ENCODE measurements at regions not wholly inside any gene's neighbourhood (a gene's known extent, or its start where the extent isn't known, plus 50 kb on each side); places are given as distances from the start of the nearest gene placed in this dataset.

DNA sequence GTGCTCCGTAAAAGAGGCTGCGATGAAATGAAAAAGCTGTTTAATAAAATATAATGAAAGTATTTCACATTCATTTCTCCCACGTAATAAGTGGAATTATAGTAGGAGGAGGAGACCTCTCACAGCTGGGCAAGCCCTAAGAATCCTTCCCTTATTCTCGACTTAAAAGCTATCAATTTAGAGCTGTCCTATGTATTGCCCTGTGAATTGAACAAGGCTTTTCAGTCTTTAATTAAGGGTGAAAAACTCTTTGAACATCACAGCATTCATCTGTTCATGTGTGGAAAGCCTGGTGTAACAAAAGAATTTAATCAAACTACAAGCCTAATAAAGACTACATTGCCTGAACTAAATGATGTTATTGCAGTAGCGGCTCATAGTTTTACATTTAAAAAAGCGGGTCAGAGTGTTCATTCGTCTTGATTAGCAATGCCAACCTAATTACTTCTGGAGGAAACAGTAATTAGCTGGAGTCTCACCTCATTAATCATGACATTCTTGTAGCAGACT is 142.0 kb downstream of the ETNK1 start (continued):
- TF ChIP-seq NFE2L2 (IDR thresholded peaks at IDR 0.05; ENCODE audit: low read depth, low read length) (no peak), RAD21 (IDR thresholded peaks at IDR 0.05; ENCODE audit: low read length) (no peak)

DNA sequence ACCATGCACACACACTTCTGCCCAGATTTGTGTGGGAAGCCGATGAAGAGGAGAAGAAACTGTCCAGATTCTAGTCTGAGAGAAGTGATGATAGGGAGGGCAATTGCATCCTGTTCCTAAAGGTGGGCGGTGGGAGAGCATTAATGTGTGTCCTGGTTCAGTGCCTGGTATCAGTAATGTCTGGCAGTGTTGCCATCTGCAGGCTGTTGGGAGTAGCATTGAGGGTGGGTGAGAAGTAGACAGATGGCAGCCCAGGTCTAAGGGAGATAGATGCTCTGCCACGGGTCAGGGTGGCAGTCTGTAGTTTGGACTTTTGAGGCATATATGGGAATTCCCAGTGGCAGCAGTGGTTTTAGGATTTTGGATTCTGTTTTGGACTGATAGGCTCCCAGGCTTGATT is 156.4 kb downstream of the ETNK1 start:
- ChIA-PET POLR2A (ENCODE audit: unreplicated experiment) (no interaction called here), CTCF (no interaction called here)
- Histone ChIP-seq H4K5ac (ENCODE audit: low read depth, low read length) (no peak overlapping the region), H3K9me1 (ENCODE audit: insufficient read depth, low read length) (no peaks in the 10 kb centered on the region), H2AK5ac (ENCODE audit: low read depth, low read length) (no peak overlapping the region), H3K23ac (ENCODE audit: low read depth, low read length) (no peak overlapping the region), H3K4me2 (ENCODE audit: low read depth, low read length) (no peak overlapping the region), H3K14ac (replicated peaks; ENCODE audit: low read depth, low read length) (no peak overlapping the region), H3K9me3 (ENCODE audit: control insufficient read depth, insufficient read depth, low read length) (no peaks in the 10 kb centered on the region), H2AK9ac (replicated peaks; ENCODE audit: low read depth, low read length, poor library complexity) (no peak overlapping the region), H2BK20ac (ENCODE audit: low read depth, low read length) (no peak overlapping the region), H3K4ac (ENCODE audit: low read depth, low read length) (no peak overlapping the region), H3K4me1 (ENCODE audit: control insufficient read depth, insufficient read depth, low read length) (no peaks in the 10 kb centered on the region), H3K9ac (ENCODE audit: low read depth, low read length) (no peak overlapping the region), H4K20me1 (ENCODE audit: insufficient read depth, low read length) (no peaks in the 10 kb centered on the region), H3K36me3 (ENCODE audit: control insufficient read depth, insufficient read depth, low read length) (no peaks in the 10 kb centered on the region), H2AFZ (replicated peaks; ENCODE audit: low read length, poor library complexity) (no peak overlapping the region), H4K91ac (ENCODE audit: insufficient read depth, low read depth, low read length) (no peak overlapping the region), H3K18ac (ENCODE audit: low read depth, low read length) (no peak overlapping the region), H2BK15ac (ENCODE audit: low read depth, low read length) (no peak overlapping the region), H3K27ac (ENCODE audit: insufficient read depth, low read length) (no peak overlapping the region), H2BK5ac (ENCODE audit: low read depth, low read length, poor library complexity, severe bottlenecking) (no peak overlapping the region), H4K8ac (ENCODE audit: low read depth in 2 of 2, low read length in 2 of 2) (no peak overlapping the region), H3K79me1 (ENCODE audit: low read depth in 1 of 2, low read length in 2 of 2) (no peaks in the 10 kb centered on the region), H2BK120ac (ENCODE audit: low read depth, low read length) (no peak overlapping the region), H3K27me3 (ENCODE audit: control insufficient read depth, insufficient read depth, low read length) (no peaks in the 10 kb centered on the region), H3K56ac (ENCODE audit: extremely low read depth, insufficient read depth, low read length) (no peak overlapping the region), H3K4me3 (ENCODE audit: insufficient read depth, low read depth, low read length) (no peak overlapping the region)
- intact Hi-C loops (cut with micrococcal nuclease): no loop called here
- dilution Hi-C loops (cut with HindIII; ENCODE audit: low sequenced_read_pairs, unreplicated experiment): no loop called here
- DNase-seq: no peak
- in situ Hi-C loops (cut with MboI; ENCODE audit: low sequenced_read_pairs): no loop called here
- no TSS peak for BruUV-seq (replicated peaks)
- no peak for TF ChIP-seq RAD21 (IDR thresholded peaks at IDR 0.05; ENCODE audit: low read length)
- no peak for TF ChIP-seq MAZ (IDR thresholded peaks at IDR 0.05; ENCODE audit: borderline replicate concordance, low read depth, low read length)
- no peak for TF ChIP-seq RFX5 (IDR thresholded peaks at IDR 0.05; ENCODE audit: low read depth, low read length)
- no peak for TF ChIP-seq POLR2A (IDR thresholded peaks at IDR 0.05; ENCODE audit: low read depth, low read length)
- TF ChIP-seq CHD1 (IDR thresholded peaks at IDR 0.05; ENCODE audit: low read depth, low read length): no peak
- TF ChIP-seq, protein P1, sequence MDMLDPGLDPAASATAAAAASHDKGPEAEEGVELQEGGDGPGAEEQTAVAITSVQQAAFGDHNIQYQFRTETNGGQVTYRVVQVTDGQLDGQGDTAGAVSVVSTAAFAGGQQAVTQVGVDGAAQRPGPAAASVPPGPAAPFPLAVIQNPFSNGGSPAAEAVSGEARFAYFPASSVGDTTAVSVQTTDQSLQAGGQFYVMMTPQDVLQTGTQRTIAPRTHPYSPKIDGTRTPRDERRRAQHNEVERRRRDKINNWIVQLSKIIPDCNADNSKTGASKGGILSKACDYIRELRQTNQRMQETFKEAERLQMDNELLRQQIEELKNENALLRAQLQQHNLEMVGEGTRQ (IDR thresholded peaks at IDR 0.05; ENCODE audit: low read depth, low read length): no peak
- TF ChIP-seq MXI1 (IDR thresholded peaks at IDR 0.05; ENCODE audit: borderline replicate concordance, low read depth, low read length): no peak
- TF ChIP-seq, protein P2, sequence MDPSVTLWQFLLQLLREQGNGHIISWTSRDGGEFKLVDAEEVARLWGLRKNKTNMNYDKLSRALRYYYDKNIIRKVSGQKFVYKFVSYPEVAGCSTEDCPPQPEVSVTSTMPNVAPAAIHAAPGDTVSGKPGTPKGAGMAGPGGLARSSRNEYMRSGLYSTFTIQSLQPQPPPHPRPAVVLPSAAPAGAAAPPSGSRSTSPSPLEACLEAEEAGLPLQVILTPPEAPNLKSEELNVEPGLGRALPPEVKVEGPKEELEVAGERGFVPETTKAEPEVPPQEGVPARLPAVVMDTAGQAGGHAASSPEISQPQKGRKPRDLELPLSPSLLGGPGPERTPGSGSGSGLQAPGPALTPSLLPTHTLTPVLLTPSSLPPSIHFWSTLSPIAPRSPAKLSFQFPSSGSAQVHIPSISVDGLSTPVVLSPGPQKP (IDR thresholded peaks at IDR 0.05; ENCODE audit: borderline replicate concordance, low read depth, low read length): no peak
- TF ChIP-seq CEBPB (IDR thresholded peaks at IDR 0.05; ENCODE audit: low read depth, low read length): no peak
- TF ChIP-seq RCOR1 (IDR thresholded peaks at IDR 0.05; ENCODE audit: insufficient replicate concordance, low read length): no peak
- no peak for TF ChIP-seq FOS (IDR thresholded peaks at IDR 0.05; ENCODE audit: low read depth, low read length)
- no peak for TF ChIP-seq BHLHE40 (IDR thresholded peaks at IDR 0.05; ENCODE audit: low read depth, low read length)
- TF ChIP-seq, protein P3, sequence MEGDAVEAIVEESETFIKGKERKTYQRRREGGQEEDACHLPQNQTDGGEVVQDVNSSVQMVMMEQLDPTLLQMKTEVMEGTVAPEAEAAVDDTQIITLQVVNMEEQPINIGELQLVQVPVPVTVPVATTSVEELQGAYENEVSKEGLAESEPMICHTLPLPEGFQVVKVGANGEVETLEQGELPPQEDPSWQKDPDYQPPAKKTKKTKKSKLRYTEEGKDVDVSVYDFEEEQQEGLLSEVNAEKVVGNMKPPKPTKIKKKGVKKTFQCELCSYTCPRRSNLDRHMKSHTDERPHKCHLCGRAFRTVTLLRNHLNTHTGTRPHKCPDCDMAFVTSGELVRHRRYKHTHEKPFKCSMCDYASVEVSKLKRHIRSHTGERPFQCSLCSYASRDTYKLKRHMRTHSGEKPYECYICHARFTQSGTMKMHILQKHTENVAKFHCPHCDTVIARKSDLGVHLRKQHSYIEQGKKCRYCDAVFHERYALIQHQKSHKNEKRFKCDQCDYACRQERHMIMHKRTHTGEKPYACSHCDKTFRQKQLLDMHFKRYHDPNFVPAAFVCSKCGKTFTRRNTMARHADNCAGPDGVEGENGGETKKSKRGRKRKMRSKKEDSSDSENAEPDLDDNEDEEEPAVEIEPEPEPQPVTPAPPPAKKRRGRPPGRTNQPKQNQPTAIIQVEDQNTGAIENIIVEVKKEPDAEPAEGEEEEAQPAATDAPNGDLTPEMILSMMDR (conservative IDR thresholded peaks at IDR 0.05; ENCODE audit: low read depth, low read length): no peak
- no peak for TF ChIP-seq SMC3 (IDR thresholded peaks at IDR 0.05; ENCODE audit: low read depth, low read length)
- no peak for TF ChIP-seq MAFK (IDR thresholded peaks at IDR 0.05; ENCODE audit: low read depth, low read length)
- no CpG with 5 or more reads among the region's 3 CpGs for WGBS, 2 experiments (ENCODE audit: extremely low coverage in 2 of 2, insufficient read length in 1 of 2)
- no peak for ATAC-seq (ENCODE audit: low read depth)
